ENCODE measurements at regions not wholly inside any gene's neighbourhood (a gene's known extent, or its start where the extent isn't known, plus 50 kb on each side); places are given as distances from the start of the nearest gene placed in this dataset.

GRCh38 chr9:87286506-87286905 is 211.2 kb upstream of the DAPK1 start:
- ATAC-seq (no peak), DNase-seq (no peak)
- H3K9me3 Mint-ChIP-seq: no peaks in the 10 kb centered on the region
- H3K27me3 Mint-ChIP-seq: peaks cover 13% of the 10 kb centered on the region
- no peaks in the 10 kb centered on the region for H3K36me3 Mint-ChIP-seq (ENCODE audit: low read depth)
- no peak for TF ChIP-seq CTCF (IDR thresholded peaks at IDR 0.05)
- ChIA-PET POLR2A (no interaction called here), CTCF (no interaction called here)
- no peak overlapping the region for H3K4me3 Mint-ChIP-seq
- no peak overlapping the region for H3K27ac Mint-ChIP-seq
- intact Hi-C loops (cut with micrococcal nuclease): no loop called here
- H3K4me1 Mint-ChIP-seq (ENCODE audit: low read depth): no peaks in the 10 kb centered on the region

- ATAC-seq: no peak
- TF ChIP-seq CTCF (IDR thresholded peaks at IDR 0.05): no peak
- Mint-ChIP-seq H3K4me1 (ENCODE audit: low read depth) (no peaks in the 10 kb centered on the region), H3K9me3 (no peaks in the 10 kb centered on the region), H3K4me3 (no peak overlapping the region), H3K36me3 (ENCODE audit: low read depth) (no peaks in the 10 kb centered on the region), H3K27me3 (peaks cover 10% of the 10 kb centered on the region), H3K27ac (no peak overlapping the region)
- intact Hi-C loops (cut with micrococcal nuclease): no loop called here
- no peak for DNase-seq
- CTCF ChIA-PET: no interaction called here
- POLR2A ChIA-PET: no interaction called here
Observed at GRCh38 chr9:87290241-87291052, 207.2 kb upstream of the DAPK1 start.

- no peak overlapping the region for H3K4me3 Mint-ChIP-seq
- H3K27ac Mint-ChIP-seq: no peak overlapping the region
- ChIA-PET CTCF (no interaction called here), POLR2A (no interaction called here)
- no peak for TF ChIP-seq CTCF (IDR thresholded peaks at IDR 0.05)
- no peaks in the 10 kb centered on the region for H3K4me1 Mint-ChIP-seq (ENCODE audit: low read depth)
- H3K27me3 Mint-ChIP-seq: peaks cover 5% of the 10 kb centered on the region
- intact Hi-C loops (cut with micrococcal nuclease): no loop called here
- no peak for ATAC-seq
- no peaks in the 10 kb centered on the region for H3K9me3 Mint-ChIP-seq
- H3K36me3 Mint-ChIP-seq (ENCODE audit: low read depth): no peaks in the 10 kb centered on the region
- no peak for DNase-seq
Observed at GRCh38 chr9:87292449-87293191, 205.0 kb upstream of the DAPK1 start.

- CTCF ChIA-PET: interaction anchor here (0.7 kb wide), 1 partner anchor 31 kb away, joined by 3 read pairs; no protein-coding TSS in a partner anchor
Observed at GRCh38 chr9:87294126-87294525, 203.5 kb upstream of the DAPK1 start.

More at GRCh38 chr9:87294126-87294525, 203.5 kb upstream of the DAPK1 start:
- Mint-ChIP-seq H3K4me1 (ENCODE audit: low read depth) (no peaks in the 10 kb centered on the region), H3K9me3 (no peaks in the 10 kb centered on the region), H3K4me3 (no peak overlapping the region), H3K27ac (no peak overlapping the region), H3K27me3 (peaks cover 4% of the 10 kb centered on the region), H3K36me3 (ENCODE audit: low read depth) (no peaks in the 10 kb centered on the region)
- no peak for ATAC-seq
- DNase-seq: no peak
- POLR2A ChIA-PET: no interaction called here
- TF ChIP-seq CTCF (IDR thresholded peaks at IDR 0.05): no peak
- intact Hi-C loops (cut with micrococcal nuclease): no loop called here

All from activated CD8-positive, alpha-beta T cell treated with anti-CD3 and anti-CD28 coated beads for 36 hours (primary cell).